GM08714 (cell line): ENCODE measurements at regions not wholly inside any gene's neighbourhood (a gene's known extent, or its start where the extent isn't known, plus 50 kb on each side); places are given as distances from the start of the nearest gene placed in this dataset.

Source experiments
- H3K4me3 ChIP-seq: fragments of 200-500 bp; sonication (Bioruptor generic); 2 replicates; pipeline ENCODE4 v1.5.1; 2014; ENCODE audit warnings: mild to moderate bottlenecking, low read length, inconsistent platforms
- ZNF274 ChIP-seq: IDR thresholded peaks from 2 replicates; pipeline ENCODE4 v1.6.1; 2012; ENCODE audit warnings: mild to moderate bottlenecking, low read depth, low read length

- no peak for TF ChIP-seq ZNF274
- H3K4me3 ChIP-seq, result no peak overlapping the region
Measured at GRCh38 chr7:41828911-41829310, 126.0 kb upstream of the INHBA start.

GRCh38 chr7:41826641-41827040 lies 123.8 kb upstream of the INHBA start:
- no peak for TF ChIP-seq ZNF274
- H3K4me3 ChIP-seq, result no peak overlapping the region

DNA sequence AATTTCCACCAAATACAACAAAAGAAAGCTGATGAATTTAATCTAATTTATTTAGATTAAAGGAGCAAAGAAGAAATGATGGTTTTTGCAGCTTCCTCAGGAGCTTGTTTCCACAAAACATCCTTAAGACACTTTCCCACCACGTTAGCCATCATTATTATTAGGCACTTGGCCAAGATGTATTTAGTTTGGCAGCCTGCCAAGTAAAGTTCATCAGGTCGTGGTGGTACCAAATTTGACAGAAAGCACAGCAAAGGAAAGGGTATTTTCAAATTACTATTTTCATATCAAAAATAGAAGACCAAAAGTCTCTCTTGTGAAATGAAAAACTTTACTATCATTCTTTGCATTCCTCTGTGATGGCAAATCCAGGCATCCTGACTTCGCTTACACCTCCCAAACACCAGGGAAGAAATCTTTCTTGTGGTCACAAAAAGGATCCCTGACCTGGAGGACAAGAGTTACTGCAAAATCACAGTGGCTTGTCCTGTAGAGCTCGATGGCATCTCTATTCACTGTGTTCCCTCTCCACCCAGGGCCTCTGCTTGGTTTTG lies 123.1 kb upstream of the INHBA start:
- no peak for TF ChIP-seq ZNF274
- H3K4me3 ChIP-seq, result no peak overlapping the region

DNA sequence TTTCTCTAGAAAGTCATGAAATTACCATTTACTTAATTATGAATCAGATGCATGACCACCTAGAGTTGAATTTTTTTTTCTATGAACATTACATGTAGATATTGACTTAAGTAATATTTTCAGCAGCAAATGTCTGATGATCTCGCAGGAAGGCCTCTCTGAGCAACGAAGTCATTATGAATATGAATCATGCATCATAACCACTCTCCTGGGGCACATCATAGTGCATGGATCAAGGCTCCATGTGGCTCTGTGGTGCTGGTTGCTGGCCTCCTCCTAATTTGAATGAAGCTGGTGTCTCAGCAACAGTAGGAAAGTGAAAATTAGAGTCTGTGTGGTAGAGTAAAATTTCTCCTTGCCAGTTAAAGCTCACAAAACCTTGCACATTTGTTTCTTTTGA lies 121.4 kb upstream of the INHBA start:
- H3K4me3 ChIP-seq, result no peak overlapping the region
- TF ChIP-seq ZNF274, result no peak

DNA sequence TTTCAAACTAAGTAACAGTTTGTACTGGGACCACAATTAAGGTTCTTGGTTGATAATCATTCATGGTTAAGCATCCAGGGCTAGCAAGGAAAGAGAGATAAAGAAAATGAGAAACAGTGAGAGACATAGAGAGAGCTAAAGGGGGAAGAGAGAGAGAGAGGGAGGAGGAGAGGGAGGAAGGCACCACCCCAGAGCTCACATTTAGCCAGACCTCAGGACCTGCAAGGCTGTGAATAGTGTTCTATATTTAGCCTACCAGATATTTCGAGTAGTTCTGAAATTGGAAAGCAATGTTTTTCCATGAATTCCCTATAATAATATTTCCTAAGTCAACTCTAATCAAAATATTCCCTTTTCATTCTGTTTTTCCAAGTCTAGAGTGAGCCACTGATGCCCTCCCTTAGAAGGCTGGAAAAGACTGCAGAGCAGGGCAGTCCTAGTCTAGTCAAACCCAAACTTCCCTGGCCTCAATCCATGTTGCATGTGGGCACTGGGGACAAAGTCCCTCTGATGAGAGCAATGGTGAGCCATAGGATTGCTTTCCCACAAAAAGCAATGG lies 119.4 kb upstream of the INHBA start:
- no peak overlapping the region for H3K4me3 ChIP-seq
- TF ChIP-seq ZNF274, result no peak

DNA sequence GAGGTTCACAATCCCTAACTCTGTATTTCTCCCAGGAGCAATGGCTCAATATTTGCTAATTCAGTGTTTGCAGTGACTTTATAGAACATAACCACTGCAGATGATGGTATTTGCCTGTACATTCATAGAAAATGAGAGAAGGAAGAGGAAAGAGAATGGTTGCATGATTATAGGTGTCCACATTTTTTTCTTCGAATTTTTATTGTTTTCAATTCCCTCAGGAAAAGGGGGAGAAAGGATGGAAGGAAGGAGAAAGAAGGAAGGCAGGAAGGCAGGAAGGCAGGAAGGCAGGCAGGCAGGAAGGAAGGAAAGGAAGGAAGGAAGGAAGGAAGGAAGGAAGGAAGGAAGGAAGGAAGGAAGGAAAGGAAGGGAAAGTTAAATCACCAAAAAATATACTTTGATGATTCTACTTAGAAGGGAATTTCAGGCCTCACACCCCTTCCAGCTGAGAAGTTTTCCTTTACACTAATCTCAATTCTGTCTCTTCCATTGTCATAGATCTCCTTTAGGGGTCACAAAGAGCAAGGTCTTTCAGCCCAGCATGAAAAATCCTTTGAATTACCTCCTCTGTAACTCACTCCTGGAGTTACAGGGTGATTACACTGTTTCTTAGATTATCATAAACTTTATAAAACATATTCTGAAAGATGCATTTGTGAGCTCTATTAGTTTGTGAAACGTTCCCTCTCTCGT lies 118.8 kb upstream of the INHBA start:
- H3K4me3 ChIP-seq, result no peak overlapping the region
- no peak for TF ChIP-seq ZNF274

- H3K4me3 ChIP-seq, result no peak overlapping the region
- TF ChIP-seq ZNF274, result no peak
Measured at GRCh38 chr7:41820111-41820671, 117.3 kb upstream of the INHBA start.

- no peak for TF ChIP-seq ZNF274
- H3K4me3 ChIP-seq, result no peak overlapping the region
Measured at GRCh38 chr7:41819645-41820044, 116.8 kb upstream of the INHBA start.

- TF ChIP-seq ZNF274, result no peak
- no peak overlapping the region for H3K4me3 ChIP-seq
Measured at GRCh38 chr7:41818765-41819398, 116.0 kb upstream of the INHBA start.

DNA sequence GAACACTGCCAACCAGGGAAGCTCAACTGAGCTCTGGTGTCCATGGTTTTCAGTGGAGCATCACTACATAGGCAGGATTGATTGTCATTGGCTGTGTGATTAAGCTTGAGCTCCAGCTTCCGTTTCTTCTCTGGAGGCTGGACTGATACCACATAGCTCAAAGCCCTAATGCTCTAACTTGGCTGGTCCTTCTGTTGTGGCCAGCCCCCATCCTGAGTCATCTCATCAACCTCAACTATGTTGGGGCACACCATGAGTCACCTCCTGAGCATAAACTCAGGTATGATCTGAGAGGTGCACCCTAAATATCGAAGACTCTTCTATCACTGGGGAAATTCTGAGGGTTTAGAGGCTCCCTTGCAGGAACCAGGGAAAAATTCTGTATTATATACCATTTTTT lies 114.5 kb upstream of the INHBA start:
- TF ChIP-seq ZNF274, result no peak
- H3K4me3 ChIP-seq, result no peak overlapping the region

GRCh38 chr7:41816111-41816510 lies 113.2 kb upstream of the INHBA start:
- no peak for TF ChIP-seq ZNF274
- no peak overlapping the region for H3K4me3 ChIP-seq

DNA sequence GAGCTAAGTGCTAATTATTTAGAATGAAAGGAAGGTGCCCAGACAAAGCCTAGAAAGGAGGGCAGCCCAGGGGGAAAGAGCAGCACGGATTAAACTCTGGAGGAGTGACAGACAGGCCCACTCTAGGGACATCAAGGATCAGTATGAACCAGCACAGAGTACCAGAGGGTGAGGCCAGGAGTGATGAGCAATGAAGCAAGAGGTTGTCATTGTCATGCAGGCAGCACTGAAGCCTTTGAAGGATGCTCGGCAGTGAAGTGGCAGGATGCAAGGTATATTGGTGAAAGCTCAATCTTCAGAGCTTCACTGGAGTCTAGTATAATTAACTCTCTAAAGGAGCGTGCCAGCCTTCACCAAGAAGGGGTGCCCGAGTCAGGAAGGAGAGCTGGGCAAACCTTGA lies 112.0 kb upstream of the INHBA start:
- no peak for TF ChIP-seq ZNF274
- H3K4me3 ChIP-seq, result no peak overlapping the region

DNA sequence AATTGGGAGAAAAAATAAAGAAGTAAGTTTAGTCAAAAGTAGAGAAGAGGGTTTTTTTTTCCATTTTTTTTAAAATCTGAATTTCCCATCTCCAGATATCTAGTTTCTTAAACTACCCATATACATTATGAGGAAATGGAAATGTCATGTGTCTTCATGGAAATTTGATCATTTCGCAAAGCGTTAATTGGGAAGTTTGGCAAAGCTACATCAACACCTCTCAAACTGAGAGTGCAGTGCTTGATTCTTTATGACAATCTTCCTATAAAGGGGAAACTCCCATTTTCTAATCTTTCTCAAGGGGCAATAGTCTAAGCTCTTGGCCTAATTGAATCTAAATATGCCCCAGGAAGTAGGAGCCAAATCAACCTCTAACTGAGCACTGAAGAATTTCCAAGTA lies 110.4 kb upstream of the INHBA start:
- TF ChIP-seq ZNF274, result no peak
- no peak overlapping the region for H3K4me3 ChIP-seq

DNA sequence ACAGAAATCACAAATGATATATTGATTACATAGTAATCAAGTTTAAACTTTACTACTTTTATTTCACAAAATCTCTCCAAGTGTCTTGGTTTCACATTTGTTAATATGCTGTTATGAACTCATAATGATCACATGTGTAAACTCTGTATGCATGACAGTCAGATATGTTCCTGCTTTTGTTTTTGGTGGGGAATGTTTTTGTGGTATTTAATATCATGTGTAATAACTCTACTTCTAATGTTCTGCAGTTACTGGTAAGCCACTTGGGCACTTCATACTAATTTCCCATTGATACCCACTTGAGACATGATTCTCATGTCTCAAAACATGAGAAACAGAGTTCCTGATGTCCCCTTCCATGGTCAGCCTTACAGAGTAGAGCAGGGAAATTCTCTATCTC lies 109.1 kb upstream of the INHBA start:
- no peak overlapping the region for H3K4me3 ChIP-seq
- TF ChIP-seq ZNF274, result no peak

DNA sequence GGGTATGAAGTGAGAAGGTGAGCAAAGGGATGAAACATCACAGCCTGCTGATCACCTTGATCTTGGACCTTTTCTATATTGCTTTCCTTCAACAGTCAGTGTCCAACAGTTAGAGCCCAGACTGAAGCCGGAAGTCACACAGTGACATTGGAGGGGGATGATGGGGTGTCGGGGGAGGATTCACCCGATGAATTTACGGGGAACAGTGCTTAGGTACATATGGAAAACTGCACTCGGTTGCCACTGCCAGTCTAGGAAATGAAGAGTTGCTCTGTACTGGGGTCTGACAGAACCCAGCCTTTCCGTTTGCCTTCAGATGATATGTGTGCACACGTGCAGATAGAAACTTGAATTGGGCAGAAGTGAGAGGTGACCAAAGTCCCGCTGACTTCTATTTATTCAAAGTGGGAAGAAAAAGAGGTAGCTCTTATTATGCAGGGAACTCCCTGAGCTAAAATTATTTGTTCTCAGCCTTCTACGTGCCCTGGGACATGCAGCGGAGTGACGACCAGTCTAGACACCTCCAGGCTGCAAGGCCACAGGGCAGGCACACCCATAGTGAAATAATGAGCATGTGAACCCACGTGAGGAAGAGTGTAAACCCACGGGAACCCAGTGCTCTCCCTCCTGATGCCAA lies 107.2 kb upstream of the INHBA start:
- no peak for TF ChIP-seq ZNF274
- H3K4me3 ChIP-seq, result no peak overlapping the region

GRCh38 chr7:41809529-41809939 lies 106.6 kb upstream of the INHBA start:
- no peak for TF ChIP-seq ZNF274
- H3K4me3 ChIP-seq, result no peak overlapping the region
